ENCODE measurements at regions not wholly inside any gene's neighbourhood (a gene's known extent, or its start where the extent isn't known, plus 50 kb on each side); places are given as distances from the start of the nearest gene placed in this dataset.

DNA sequence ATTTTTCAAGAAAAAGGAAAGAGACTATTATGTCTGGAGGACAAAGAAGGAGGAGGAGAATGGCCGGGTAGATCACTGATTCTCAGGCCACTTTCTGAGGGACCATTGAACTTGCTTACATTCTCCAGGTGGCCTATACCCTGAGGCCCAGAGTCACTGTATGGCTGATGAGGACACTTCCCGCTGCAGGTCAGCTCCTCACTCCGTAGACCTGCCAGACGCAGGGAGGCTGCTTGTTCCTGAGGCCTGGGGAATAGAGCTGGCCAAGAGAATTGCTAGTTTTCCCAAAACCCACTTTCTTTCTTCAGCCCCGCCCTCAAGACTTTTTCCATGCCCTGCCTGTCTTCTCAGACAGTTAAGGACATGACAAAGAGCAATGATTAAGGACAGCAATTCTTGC is 510.5 kb upstream of the TBX3 start:
- no peak for TF ChIP-seq CTCF (conservative IDR thresholded peaks at IDR 0.05; ENCODE audit: low read depth, low read length)
- no peak for TF ChIP-seq EZH2 (IDR thresholded peaks at IDR 0.05; ENCODE audit: low read length, unreplicated experiment)
